Chondrocyte (in vitro differentiated cells): ENCODE measurements at regions not wholly inside any gene's neighbourhood (a gene's known extent, or its start where the extent isn't known, plus 50 kb on each side); places are given as distances from the start of the nearest gene placed in this dataset.
A peak's percentile ranks its signal among the peaks of the same experiment; 100 is the strongest.

Experiments used
- DNase-seq: peaks from one replicate; pipeline ENCODE4 v3.0.0; 2021; ENCODE audit warnings: mixed read lengths, low spot score
- H3K27ac Mint-ChIP-seq: one replicate; pipeline ENCODE4 v1.8.0; 2021; ENCODE audit warnings: mild to moderate bottlenecking, moderate library complexity, mixed read lengths; ENCODE audit not compliant: unreplicated experiment
- H3K27me3 Mint-ChIP-seq: 2 replicates; pipeline ENCODE4 v1.8.0; 2021; ENCODE audit warnings: low read depth, mixed read lengths
- H3K36me3 Mint-ChIP-seq: 2 replicates; pipeline ENCODE4 v1.8.0; 2021; ENCODE audit warnings: low read depth, mixed read lengths
- H3K4me1 Mint-ChIP-seq: 2 replicates; pipeline ENCODE4 v1.8.0; 2021; ENCODE audit warnings: low read depth, mild to moderate bottlenecking, mixed read lengths
- H3K4me3 Mint-ChIP-seq: one replicate; pipeline ENCODE4 v1.8.0; 2021; ENCODE audit warnings: mild to moderate bottlenecking, moderate library complexity, mixed read lengths; ENCODE audit not compliant: unreplicated experiment
- H3K9me3 Mint-ChIP-seq: 2 replicates; pipeline ENCODE4 v1.8.0; 2021; ENCODE audit warnings: low read depth, mixed read lengths
- TF ChIP-seq, protein P1 (sequence below): fragments of 200-600 bp; sonication (generic); IDR thresholded peaks from 2 replicates; pipeline ENCODE4 v1.5.0; 2021; ENCODE audit warnings: antibody characterized with exemption, mild to moderate bottlenecking, moderate library complexity

GRCh38 chr12:105665366-105665765, 334.9 kb downstream of the C12orf75 start:
- DNase-seq = no peak
- Mint-ChIP-seq H3K4me1 (peaks cover 10% of the 10 kb centered on the region), H3K27me3 (no peaks in the 10 kb centered on the region), H3K36me3 (no peaks in the 10 kb centered on the region), H3K4me3 (no peak overlapping the region), H3K27ac (no peak overlapping the region), H3K9me3 (peaks cover 5% of the 10 kb centered on the region)
- TF ChIP-seq, protein P1, sequence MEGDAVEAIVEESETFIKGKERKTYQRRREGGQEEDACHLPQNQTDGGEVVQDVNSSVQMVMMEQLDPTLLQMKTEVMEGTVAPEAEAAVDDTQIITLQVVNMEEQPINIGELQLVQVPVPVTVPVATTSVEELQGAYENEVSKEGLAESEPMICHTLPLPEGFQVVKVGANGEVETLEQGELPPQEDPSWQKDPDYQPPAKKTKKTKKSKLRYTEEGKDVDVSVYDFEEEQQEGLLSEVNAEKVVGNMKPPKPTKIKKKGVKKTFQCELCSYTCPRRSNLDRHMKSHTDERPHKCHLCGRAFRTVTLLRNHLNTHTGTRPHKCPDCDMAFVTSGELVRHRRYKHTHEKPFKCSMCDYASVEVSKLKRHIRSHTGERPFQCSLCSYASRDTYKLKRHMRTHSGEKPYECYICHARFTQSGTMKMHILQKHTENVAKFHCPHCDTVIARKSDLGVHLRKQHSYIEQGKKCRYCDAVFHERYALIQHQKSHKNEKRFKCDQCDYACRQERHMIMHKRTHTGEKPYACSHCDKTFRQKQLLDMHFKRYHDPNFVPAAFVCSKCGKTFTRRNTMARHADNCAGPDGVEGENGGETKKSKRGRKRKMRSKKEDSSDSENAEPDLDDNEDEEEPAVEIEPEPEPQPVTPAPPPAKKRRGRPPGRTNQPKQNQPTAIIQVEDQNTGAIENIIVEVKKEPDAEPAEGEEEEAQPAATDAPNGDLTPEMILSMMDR = no peak

DNA sequence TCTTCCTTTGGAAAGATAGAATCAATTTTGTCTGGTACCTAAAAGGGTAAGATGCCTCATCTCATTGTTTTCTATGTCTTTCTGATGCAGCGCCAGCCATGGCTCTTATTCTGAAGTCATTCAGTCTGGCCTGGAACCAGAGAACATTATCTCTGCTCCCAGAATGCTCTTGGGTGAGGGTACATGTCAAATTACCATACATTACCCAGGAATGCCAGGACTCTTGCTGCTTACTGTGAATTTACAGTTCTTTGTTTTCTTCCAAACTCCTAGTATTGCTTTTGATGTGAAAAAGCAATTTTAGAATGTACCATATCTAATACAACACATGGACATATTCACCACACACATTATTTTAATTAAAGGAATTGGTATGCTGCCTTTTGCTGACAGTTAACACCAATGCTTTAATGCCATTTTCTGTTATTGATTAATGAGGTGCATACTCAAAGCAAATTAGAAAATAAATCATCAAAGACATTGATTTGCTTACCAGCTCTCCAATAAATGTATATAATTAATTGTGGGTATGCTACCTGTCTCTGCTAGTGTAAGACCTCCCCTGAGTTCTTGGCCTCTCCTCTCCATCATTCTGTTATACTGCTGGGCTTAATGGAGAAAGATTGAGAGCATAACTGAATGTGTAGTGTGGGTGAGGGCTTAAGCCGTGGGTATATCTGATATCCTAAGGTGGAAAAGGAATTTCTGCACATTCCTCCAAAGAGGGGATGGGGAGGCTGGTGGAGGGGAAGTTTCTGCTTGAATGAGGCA, 337.7 kb downstream of the C12orf75 start:
- no peak overlapping the region for H3K4me3 Mint-ChIP-seq
- TF ChIP-seq, protein P1 = no peak
- H3K9me3 Mint-ChIP-seq = peaks cover 18% of the 10 kb centered on the region
- peaks cover 2% of the 10 kb centered on the region for H3K36me3 Mint-ChIP-seq
- DNase-seq = no peak
- H3K27me3 Mint-ChIP-seq = no peaks in the 10 kb centered on the region
- H3K27ac Mint-ChIP-seq = no peak overlapping the region
- peaks cover 30% of the 10 kb centered on the region for H3K4me1 Mint-ChIP-seq

DNA sequence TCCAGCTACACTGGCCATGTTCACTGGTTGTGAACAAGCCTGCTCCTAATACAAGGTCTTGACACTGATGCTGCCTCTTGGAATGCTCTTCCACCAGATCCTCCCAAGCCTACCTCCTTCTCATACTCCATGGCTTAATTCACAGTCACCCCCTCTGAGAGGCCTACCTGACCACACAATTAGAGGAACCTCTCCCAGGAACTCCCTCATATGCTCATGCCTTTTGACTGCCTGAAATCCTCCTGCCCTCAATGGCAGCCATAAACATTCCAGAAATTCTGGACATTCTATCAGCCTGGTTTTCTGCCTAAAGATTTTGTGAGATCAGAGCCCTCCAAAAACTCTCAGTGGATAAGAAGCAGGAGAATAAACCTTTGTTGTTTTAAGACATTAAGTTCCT, 340.2 kb downstream of the C12orf75 start:
- TF ChIP-seq, protein P1 = no peak
- H3K4me1 Mint-ChIP-seq = peaks cover 41% of the 10 kb centered on the region
- no peaks in the 10 kb centered on the region for H3K27me3 Mint-ChIP-seq
- DNase-seq = no peak
- no peak overlapping the region for H3K27ac Mint-ChIP-seq
- peaks cover 2% of the 10 kb centered on the region for H3K36me3 Mint-ChIP-seq
- H3K4me3 Mint-ChIP-seq = no peak overlapping the region
- H3K9me3 Mint-ChIP-seq = peaks cover 15% of the 10 kb centered on the region

GRCh38 chr12:105671720-105672119, 341.2 kb downstream of the C12orf75 start:
- Mint-ChIP-seq H3K36me3 (peaks cover 2% of the 10 kb centered on the region), H3K4me3 (no peak overlapping the region), H3K4me1 (peaks cover 49% of the 10 kb centered on the region), H3K27ac (no peak overlapping the region), H3K9me3 (peaks cover 15% of the 10 kb centered on the region), H3K27me3 (no peaks in the 10 kb centered on the region)
- DNase-seq = no peak
- TF ChIP-seq, protein P1 = no peak

DNA sequence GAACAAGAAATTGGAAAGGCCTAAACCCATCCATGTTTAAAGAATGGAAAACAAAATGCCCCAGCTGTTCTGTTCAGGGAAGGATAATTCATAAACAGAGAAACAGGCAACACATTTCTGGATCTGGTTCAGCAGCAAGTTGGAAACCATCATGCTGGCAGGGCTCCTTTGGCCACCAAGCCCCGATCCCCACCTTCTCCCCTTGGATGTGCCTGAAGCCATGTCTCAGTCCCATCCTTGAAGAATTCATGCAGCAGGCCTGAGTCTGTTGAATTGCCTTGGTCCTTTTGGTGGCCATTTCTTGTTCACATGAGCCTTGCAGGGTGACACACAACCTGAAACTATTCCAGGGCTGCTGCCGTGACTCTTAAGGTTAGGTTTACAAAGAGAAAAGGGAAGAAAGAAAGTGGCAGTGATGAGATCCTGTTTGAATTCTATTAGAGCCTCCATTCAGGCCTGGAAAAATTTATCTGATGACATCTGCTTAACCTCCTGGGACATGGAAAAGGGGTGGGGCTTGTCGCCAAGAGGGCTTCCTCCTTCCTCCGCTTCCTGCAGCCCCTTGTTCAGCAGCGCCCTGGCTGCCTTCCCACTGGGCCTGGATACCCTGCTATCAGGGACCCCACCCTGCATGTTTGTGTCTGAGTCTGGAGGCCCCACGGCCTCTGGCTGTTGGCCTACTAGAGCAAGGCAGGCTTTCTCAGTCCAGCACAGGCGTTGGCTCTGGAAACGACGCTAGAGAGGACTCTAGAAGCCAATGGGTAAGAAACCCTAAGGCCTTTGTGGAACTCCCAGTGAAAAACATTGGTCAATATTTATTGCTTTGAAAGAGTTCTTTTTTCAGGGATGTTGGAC, 341.9 kb downstream of the C12orf75 start:
- H3K27ac Mint-ChIP-seq = peak overlapping the region; percentile 14
- TF ChIP-seq, protein P1 = no peak
- no peak for DNase-seq
- H3K27me3 Mint-ChIP-seq = no peaks in the 10 kb centered on the region
- no peak overlapping the region for H3K4me3 Mint-ChIP-seq
- H3K36me3 Mint-ChIP-seq = peaks cover 2% of the 10 kb centered on the region
- peaks cover 51% of the 10 kb centered on the region for H3K4me1 Mint-ChIP-seq
- peaks cover 15% of the 10 kb centered on the region for H3K9me3 Mint-ChIP-seq
